ENCODE measurements at regions not wholly inside any gene's neighbourhood (a gene's known extent, or its start where the extent isn't known, plus 50 kb on each side); places are given as distances from the start of the nearest gene placed in this dataset.

- Histone ChIP-seq H3K36me3 (ENCODE audit: control insufficient read depth in 1 of 2, insufficient read depth in 2 of 2, low read length in 2 of 2) (no peaks in the 10 kb centered on the region), H3K9me3 (ENCODE audit: control insufficient read depth in 1 of 2, insufficient read depth in 1 of 2, low read depth in 1 of 2, low read length in 2 of 2) (no peaks in the 10 kb centered on the region), H3K27ac (ENCODE audit: low read depth, low read length) (no peak overlapping the region), H3K9ac (ENCODE audit: low read length) (no peak overlapping the region), H3K9me2 (ENCODE audit: insufficient read depth) (no peaks in the 10 kb centered on the region), H3K27me3 (ENCODE audit: insufficient read depth, low read length) (0 out of 2 replicates have a peak, but pooled peaks cover 5% of the 10 kb centered on the region), H3K79me2 (ENCODE audit: insufficient read depth, low read length) (no peaks in the 10 kb centered on the region), H4K20me1 (ENCODE audit: insufficient read depth) (no peaks in the 10 kb centered on the region), H2AFZ (ENCODE audit: low read depth, low read length, poor library complexity, severe bottlenecking) (no peak overlapping the region), H3K4me1 (ENCODE audit: control insufficient read depth in 1 of 2, insufficient read depth in 2 of 2, low read length in 2 of 2) (no peaks in the 10 kb centered on the region; a peak in 1 of 4 replicates), H3K4me3 (replicated peaks in 1 of 2; ENCODE audit: low read depth in 1 of 2, low read length in 2 of 2) (no peak overlapping the region), H3K4me2 (ENCODE audit: low read length) (no peak overlapping the region)
- ChIA-PET RAD21 (ENCODE audit: low non-redundant PET in 1 of 2, low total read pairs in 2 of 2, uncharacterized antibody in 2 of 2, unreplicated experiment in 2 of 2) (no interaction called here), CTCF (interaction anchor here (0.6 kb wide), 1 partner anchor 11 kb away, joined by 5 read pairs; no protein-coding TSS in a partner anchor), POLR2A (no interaction called here)
- DNase-seq (ENCODE audit: low read depth, low spot score) (no peak), ATAC-seq (no peak)
- intact Hi-C loops (cut with micrococcal nuclease), result no loop called here
- TF ChIP-seq TCF7L2 (IDR thresholded peaks at IDR 0.05; ENCODE audit: borderline replicate concordance, extremely low read depth, insufficient read depth, insufficient read length), result no peak
- TF ChIP-seq CTCF (IDR thresholded peaks at IDR 0.05 in 2 of 3, conservative IDR thresholded peaks at IDR 0.05 in 1 of 3; ENCODE audit: borderline replicate concordance in 1 of 3, insufficient read depth in 1 of 3, low read depth in 2 of 3, low read length in 2 of 3), result no peak
- TF ChIP-seq POLR2A (IDR thresholded peaks at IDR 0.05; ENCODE audit: borderline replicate concordance, extremely low read depth, insufficient read depth, insufficient read length), result no peak
- TF ChIP-seq POLR2AphosphoS5 (IDR thresholded peaks at IDR 0.05; ENCODE audit: low read depth, low read length), result no peak
- TF ChIP-seq EGR1 (IDR thresholded peaks at IDR 0.05; ENCODE audit: low read depth), result no peak
- no peak for TF ChIP-seq JUND (IDR thresholded peaks at IDR 0.05)
- no peak for TF ChIP-seq REST (IDR thresholded peaks at IDR 0.05; ENCODE audit: low read depth)
- no peak for TF ChIP-seq FOSL1 (IDR thresholded peaks at IDR 0.05; ENCODE audit: low read depth)
- TF ChIP-seq ZNF274 (IDR thresholded peaks at IDR 0.05; ENCODE audit: low read depth, low read length), result no peak
- TF ChIP-seq SRF (IDR thresholded peaks at IDR 0.05; ENCODE audit: low read depth), result no peak
- TF ChIP-seq ZFX (IDR thresholded peaks at IDR 0.05), result no peak
- TF ChIP-seq ATF3 (IDR thresholded peaks at IDR 0.05), result no peak
- no peak for TF ChIP-seq EZH2phosphoT487 (IDR thresholded peaks at IDR 0.05; ENCODE audit: borderline replicate concordance)
- TF ChIP-seq YY1 (IDR thresholded peaks at IDR 0.05; ENCODE audit: extremely low read depth, insufficient replicate concordance, low read depth, low read length), result no peak
- TF ChIP-seq CEBPB (IDR thresholded peaks at IDR 0.05; ENCODE audit: low read depth), result no peak
- TF ChIP-seq ELF1 (IDR thresholded peaks at IDR 0.05; ENCODE audit: borderline replicate concordance, low read depth), result no peak
- TF ChIP-seq ZBTB33 (IDR thresholded peaks at IDR 0.05; ENCODE audit: extremely low read depth, insufficient replicate concordance, low read length), result no peak
- no peak for TF ChIP-seq SIN3A (IDR thresholded peaks at IDR 0.05; ENCODE audit: low read depth)
- TF ChIP-seq CBX3 (IDR thresholded peaks at IDR 0.05; ENCODE audit: low read depth), result no peak
- no peak for TF ChIP-seq EZH2 (IDR thresholded peaks at IDR 0.05)
- no TSS peak for BruUV-seq (replicated peaks)
These were observed 270.7 kb upstream of the MSX2 start for GRCh38 chr5:174453690-174454089.

All from HCT116 (cell line).